GM21825 (cell line): ENCODE measurements at regions not wholly inside any gene's neighbourhood (a gene's known extent, or its start where the extent isn't known, plus 50 kb on each side); places are given as distances from the start of the nearest gene placed in this dataset.

Experiments
- ATAC-seq: cut with Tn5 transposase; IDR thresholded peaks from one replicate; pipeline ENCODE4 v1.9.1; 2021; ENCODE audit warnings: mild to moderate bottlenecking, moderate library complexity; ENCODE audit not compliant: unreplicated experiment

- ATAC-seq = no peak
Measured at GRCh38 chr1:29675481-29676263, 439.4 kb downstream of the PTPRU start.

DNA sequence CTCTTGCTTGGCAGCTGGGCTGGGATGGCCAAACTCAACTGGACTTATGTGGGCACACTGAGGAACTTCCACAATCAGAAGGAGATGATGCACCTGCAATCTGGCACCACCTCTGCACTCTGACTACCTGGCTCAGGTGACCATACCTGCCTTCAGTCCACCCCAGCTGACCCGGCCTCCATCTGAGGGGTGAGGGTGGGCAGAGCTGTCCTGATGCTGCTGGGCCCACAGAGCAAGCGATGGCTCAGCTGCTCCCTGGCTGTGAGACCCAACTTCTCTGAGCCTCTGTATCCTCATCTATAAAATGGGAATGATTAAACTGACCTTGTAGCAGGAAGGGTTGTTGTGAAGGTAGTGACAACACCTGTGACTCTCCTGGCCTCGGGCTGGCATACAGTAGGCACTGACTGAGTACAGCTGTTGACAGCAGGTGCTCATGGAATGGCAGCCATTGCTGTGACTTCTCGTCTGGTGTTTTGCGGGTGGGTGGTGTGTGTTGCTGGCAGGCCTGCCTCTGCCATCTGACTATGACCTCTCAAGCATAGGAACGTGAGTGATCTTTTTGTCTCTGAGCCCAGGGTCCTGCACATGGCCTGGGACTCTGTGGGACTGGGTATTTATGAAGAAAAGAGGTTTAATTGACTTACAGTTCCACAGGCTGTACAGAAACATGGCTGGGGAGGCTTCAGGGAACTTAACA, 438.5 kb downstream of the PTPRU start:
- ATAC-seq = no peak

GRCh38 chr1:29673669-29674626, 437.6 kb downstream of the PTPRU start:
- no peak for ATAC-seq

DNA sequence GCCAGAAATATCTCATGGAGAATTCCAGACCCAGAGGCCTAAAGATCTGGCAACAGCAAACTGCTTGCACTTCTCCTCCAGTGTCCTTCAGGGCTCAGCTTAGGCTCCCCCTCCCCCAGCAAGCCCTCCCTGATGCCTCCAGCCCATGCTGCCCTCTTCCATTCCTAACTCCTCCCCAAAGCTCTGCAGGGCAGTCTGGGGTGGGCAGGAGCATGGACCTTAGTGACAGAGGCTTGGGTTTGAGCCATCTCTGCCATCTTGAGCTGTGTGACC, 436.8 kb downstream of the PTPRU start:
- ATAC-seq = no peak

- ATAC-seq = no peak
Measured at GRCh38 chr1:29672416-29673227, 436.3 kb downstream of the PTPRU start.

- ATAC-seq = no peak
Measured at GRCh38 chr1:29671446-29672356, 435.4 kb downstream of the PTPRU start.

- ATAC-seq = no peak
Measured at GRCh38 chr1:29670752-29671151, 434.4 kb downstream of the PTPRU start.

DNA sequence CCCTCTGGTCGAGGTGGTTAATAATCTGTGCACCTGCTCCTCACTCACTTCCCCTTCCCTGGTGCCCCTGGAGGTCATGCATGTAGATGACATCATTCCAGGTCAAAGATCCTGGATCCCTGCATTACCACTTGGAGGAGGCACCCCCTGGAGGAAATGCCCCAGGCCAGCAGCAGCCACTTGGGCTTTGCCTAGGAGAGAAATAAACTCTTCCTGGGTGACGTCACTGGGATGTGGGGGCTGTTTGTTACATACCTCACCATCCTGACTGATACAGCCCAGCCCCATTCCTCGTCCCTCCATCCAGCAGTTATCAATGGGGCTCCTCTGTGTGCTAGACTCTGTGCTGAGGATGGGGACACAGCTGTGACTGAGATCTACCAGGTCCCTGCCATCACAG, 433.6 kb downstream of the PTPRU start:
- ATAC-seq = no peak

GRCh38 chr1:29669158-29669871, 433.0 kb downstream of the PTPRU start:
- no peak for ATAC-seq

GRCh38 chr1:29668551-29669157, 432.3 kb downstream of the PTPRU start:
- ATAC-seq = no peak

- ATAC-seq = no peak
Measured at GRCh38 chr1:29667951-29668350, 431.6 kb downstream of the PTPRU start.

DNA sequence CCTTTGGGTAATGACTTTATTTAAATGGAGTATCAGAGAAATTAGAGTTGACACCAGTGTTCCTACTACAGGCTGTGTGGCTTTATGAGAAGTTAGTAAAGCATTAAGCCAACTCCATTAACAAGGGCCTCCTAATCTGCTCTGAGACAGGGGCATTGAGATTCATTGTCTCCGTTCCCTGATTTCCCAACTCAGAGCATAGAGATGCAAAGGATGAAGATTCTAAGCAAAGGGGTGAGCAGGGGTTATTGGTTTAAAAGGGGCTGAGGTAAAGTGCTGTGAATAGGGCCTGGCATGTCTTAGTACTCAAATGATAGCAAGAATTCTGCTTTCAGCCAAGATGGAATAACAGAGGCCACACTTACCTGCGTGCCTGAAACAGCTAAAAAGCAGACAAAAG, 428.4 kb downstream of the PTPRU start:
- no peak for ATAC-seq

DNA sequence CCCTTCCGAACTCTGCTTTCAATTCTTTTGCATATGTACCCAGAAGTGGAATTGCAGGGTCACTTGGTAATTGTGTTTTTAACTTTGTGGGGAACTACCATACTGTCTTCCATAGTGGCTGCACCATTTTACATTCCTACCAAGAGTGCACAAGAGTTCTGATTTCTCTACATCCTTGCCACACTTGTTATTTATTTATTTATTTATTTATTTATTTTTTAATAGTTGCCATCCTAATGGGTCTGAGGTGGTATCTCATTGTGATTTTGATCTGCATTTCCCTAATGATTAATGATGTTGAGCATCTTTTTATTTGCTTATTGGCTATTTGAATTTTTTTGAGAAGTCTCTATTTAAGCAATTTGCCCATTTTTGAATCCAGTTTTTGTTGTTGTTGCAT, 422.4 kb downstream of the PTPRU start:
- no peak for ATAC-seq

GRCh38 chr1:29657816-29658215, 421.5 kb downstream of the PTPRU start:
- no peak for ATAC-seq

- no peak for ATAC-seq
Measured at GRCh38 chr1:29655945-29656850, 419.9 kb downstream of the PTPRU start.

GRCh38 chr1:29655145-29655544, 418.8 kb downstream of the PTPRU start:
- no peak for ATAC-seq

GRCh38 chr1:29653886-29654450, 417.6 kb downstream of the PTPRU start:
- no peak for ATAC-seq
